GM10266 (cell line): ENCODE measurements at regions not wholly inside any gene's neighbourhood (a gene's known extent, or its start where the extent isn't known, plus 50 kb on each side); places are given as distances from the start of the nearest gene placed in this dataset.

ENCODE experiments used
- DNase-seq: peaks from one replicate; pipeline ENCODE4 v3.0.0; 2012; ENCODE audit errors: extremely low spot score
- TF ChIP-seq, protein P1 (sequence below): IDR thresholded peaks from 2 replicates; pipeline ENCODE4 v1.5.1; 2012; ENCODE audit warnings: mild to moderate bottlenecking, low read depth; ENCODE audit not compliant: control insufficient read depth, insufficient read depth; ENCODE audit errors: missing control alignments

DNA sequence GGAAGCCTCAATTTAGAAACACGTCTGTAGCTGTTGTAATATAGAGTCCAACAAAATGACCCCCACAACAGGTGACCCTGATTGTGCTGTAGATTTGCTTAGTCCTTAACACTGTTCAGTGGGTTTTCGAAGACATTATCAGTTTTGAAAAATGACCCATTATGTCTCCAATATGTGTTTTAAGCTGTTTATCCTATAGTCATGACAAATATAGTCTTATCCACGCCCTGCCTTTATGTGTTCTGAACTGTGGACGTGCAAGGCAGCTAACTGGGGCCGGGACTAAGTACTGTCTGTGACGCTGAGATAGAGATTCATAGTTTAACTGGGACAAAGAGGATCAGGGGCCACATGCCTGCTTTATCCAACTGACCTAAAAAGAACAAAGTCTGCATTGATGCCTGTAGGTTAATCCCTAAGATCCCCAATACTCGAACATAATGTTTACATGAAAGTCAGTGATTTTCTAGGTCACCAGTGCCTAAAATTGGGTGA, 192.4 kb downstream of the CD83 start:
- DNase-seq, result no peak
- TF ChIP-seq, protein P1, sequence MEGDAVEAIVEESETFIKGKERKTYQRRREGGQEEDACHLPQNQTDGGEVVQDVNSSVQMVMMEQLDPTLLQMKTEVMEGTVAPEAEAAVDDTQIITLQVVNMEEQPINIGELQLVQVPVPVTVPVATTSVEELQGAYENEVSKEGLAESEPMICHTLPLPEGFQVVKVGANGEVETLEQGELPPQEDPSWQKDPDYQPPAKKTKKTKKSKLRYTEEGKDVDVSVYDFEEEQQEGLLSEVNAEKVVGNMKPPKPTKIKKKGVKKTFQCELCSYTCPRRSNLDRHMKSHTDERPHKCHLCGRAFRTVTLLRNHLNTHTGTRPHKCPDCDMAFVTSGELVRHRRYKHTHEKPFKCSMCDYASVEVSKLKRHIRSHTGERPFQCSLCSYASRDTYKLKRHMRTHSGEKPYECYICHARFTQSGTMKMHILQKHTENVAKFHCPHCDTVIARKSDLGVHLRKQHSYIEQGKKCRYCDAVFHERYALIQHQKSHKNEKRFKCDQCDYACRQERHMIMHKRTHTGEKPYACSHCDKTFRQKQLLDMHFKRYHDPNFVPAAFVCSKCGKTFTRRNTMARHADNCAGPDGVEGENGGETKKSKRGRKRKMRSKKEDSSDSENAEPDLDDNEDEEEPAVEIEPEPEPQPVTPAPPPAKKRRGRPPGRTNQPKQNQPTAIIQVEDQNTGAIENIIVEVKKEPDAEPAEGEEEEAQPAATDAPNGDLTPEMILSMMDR, result no peak

DNA sequence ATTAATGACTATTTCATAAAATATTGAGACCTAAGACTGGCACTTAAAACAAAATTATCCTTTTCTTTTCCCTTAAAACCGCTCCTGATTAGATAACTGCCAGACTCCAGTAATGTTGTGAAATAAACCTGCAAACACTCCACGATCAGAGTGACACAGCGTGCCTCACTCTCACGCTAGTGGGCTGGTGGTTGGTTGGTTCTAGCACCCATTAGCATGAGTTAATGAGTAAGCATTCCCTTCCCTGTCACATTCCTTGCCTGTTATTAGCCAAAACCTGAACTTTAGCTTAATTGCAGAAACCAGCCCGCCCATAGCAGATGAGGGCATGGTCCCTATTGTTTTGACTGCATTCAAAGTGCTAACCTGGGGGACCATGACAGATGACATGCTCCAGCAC, 193.4 kb downstream of the CD83 start:
- DNase-seq, result no peak
- TF ChIP-seq, protein P1, result no peak

DNA sequence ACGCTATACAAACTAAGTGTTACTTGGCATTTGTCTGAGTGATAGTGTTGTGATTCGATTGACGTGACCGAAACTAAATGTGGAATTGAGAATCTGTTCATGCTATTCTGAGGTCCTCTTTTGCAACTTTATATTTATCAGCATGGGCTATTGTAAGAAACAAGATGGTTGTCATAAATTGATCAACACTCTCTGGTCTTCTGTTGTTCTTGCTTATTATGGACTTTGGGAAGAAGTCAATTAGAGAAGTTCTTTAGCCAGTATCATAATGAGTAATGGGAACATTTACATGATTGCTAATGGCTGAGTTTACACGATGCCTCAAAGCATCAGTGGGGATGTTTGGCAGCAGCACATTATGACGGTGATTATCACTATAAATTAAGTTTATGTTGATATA, 195.0 kb downstream of the CD83 start:
- DNase-seq, result peak; percentile 9
- TF ChIP-seq, protein P1, result no peak

DNA sequence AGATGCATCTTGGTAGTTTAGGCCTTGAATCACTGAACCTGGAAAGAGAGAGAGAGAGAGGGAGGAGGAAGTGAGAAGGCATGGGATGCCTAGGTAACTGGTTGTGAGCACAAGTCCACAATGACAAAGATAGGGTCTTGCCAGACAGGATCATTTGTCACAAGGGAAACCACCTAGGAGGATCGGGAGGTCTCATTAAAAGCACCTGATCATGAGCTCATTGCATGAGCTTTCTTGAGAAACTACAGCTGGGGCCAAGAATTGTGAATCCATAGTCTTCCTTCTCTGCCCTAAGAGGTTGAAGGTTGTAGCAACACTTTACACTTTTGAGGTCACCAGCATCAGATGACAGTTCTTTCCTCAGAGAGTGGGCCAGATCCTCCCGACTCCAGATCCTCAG, 195.7 kb downstream of the CD83 start:
- DNase-seq, result peak; percentile 12
- TF ChIP-seq, protein P1, result no peak

DNA sequence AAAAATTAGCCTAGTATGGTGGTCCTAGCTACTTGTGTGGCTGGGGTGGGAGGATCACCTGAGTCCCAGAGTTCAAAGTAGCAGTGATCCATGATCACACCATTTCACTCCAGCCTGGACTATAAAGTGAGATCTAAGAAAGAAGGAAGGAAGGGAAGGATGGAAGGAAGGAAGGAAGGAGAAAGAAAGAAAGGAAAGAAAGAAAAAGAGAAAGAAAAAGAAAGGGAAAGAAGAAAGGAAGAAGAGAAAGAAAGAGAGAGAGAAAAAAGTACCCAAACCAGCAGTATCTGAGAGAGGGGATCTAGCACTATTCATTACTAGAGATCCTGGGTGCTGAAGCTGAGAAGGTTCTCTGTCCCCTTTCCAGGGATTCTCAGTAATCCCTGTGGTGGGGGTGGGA, 197.8 kb downstream of the CD83 start:
- TF ChIP-seq, protein P1, result no peak

DNA sequence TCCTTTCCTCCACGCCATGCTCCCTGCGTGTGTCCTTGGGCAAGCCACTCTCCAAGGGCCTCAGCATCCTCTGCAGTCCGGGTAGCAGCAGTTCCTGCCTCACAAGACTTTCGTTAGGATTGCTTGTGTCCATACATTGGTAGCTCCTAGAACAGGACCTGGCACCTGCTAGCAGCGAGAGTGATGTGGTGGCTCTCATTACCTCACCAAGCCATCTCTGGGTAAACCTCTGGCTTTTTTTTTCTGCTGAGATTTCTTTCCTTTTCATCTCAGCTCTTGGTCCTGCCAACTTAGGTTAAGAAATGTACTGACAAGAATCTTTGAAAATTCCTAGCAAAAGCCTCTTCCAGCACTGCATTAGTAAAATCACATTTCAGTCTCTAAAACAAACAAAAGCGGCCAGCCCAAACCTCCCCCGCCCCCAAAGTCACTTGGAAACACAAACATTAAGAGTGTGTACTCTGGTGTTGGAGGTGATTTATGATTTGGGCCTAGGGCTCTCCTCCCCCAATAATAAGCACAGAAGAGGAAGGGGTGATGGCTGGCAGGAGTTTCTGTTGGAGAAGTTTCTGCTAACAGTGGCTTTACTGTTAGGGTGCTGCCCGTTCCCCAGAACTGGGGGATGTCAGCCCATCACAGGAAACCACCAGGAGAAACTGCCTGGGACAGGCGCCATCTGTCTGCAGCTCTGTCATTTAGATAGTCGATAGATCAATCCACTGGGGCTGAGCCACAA, 199.2 kb downstream of the CD83 start:
- DNase-seq, result peak; percentile 49
- TF ChIP-seq, protein P1, result peak; percentile 48

More for the DNA sequence above, 197.8 kb downstream of the CD83 start:
- no peak for DNase-seq

DNA sequence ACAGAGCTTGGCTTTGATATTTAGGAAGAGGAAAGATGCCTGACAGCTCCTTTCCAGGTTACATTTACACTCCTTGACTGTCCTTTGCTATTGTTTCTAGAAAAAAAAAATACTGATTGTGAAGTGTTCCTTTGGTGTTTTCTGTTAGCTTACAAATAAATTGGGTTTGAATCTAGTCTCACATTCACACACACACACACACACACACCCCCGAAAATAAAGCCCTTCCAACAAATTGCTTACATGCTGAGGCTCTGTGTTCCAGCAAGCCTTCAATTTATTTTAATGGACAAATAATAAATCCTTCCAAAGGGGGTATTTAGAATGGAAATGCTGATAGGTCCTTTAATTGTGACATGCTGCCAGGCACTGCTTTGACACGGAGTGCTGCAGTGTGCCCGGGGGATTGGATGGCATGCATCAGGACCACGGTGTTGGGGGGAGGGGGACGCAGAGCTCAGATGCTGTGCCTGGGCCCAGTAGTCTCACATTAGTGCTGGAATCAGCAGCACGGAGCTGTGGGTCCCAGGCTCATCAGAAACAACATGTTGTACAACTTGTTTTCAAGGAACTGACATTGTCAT, 199.9 kb downstream of the CD83 start:
- TF ChIP-seq, protein P1, result no peak
- DNase-seq, result no peak
